Activated CD4-positive, alpha-beta T cell treated with anti-CD3 and anti-CD28 coated beads, Interleukin-2, amount 50 U/mL, for 1 hour (primary cell): ENCODE measurements at regions not wholly inside any gene's neighbourhood (a gene's known extent, or its start where the extent isn't known, plus 50 kb on each side); places are given as distances from the start of the nearest gene placed in this dataset.

ENCODE experiments used
- DNase-seq: peaks from one replicate; pipeline ENCODE4 v3.0.0-alpha.2; 2020

- DNase-seq = no peak
Measured at GRCh38 chrX:110432091-110432905, 73.7 kb downstream of the RTL9 start.

GRCh38 chrX:110432906-110433215 is 74.2 kb downstream of the RTL9 start:
- DNase-seq = no peak

- no peak for DNase-seq
Measured at GRCh38 chrX:110435196-110435595, 76.5 kb downstream of the RTL9 start.

GRCh38 chrX:110436523-110436922 is 77.9 kb downstream of the RTL9 start:
- DNase-seq = no peak

- no peak for DNase-seq
Measured at GRCh38 chrX:110437686-110438085, 79.0 kb downstream of the RTL9 start.

GRCh38 chrX:110440016-110440805 is 81.6 kb downstream of the RTL9 start:
- no peak for DNase-seq

GRCh38 chrX:110442635-110443034 is 84.0 kb downstream of the RTL9 start:
- no peak for DNase-seq

GRCh38 chrX:110444996-110445395 is 86.3 kb downstream of the RTL9 start:
- DNase-seq = no peak

GRCh38 chrX:110448459-110448858 is 89.8 kb downstream of the RTL9 start:
- no peak for DNase-seq

- DNase-seq = no peak
Measured at GRCh38 chrX:110449312-110449711, 90.7 kb downstream of the RTL9 start.

GRCh38 chrX:110450050-110450449 is 91.4 kb downstream of the RTL9 start:
- DNase-seq = peak; percentile 40

- no peak for DNase-seq
Measured at GRCh38 chrX:110454336-110454735, 95.7 kb downstream of the RTL9 start.

GRCh38 chrX:110462957-110463356 is 104.3 kb downstream of the RTL9 start:
- DNase-seq = no peak

- DNase-seq = no peak
Measured at GRCh38 chrX:110466790-110467189, 108.1 kb downstream of the RTL9 start.

GRCh38 chrX:110472265-110472664 is 113.6 kb downstream of the RTL9 start:
- DNase-seq = no peak

- no peak for DNase-seq
Measured at GRCh38 chrX:110477593-110478228, 119.1 kb downstream of the RTL9 start.

- DNase-seq = no peak
Measured at GRCh38 chrX:110491846-110492620, 133.4 kb downstream of the RTL9 start.

- no peak for DNase-seq
Measured at GRCh38 chrX:110504947-110505346, 146.3 kb downstream of the RTL9 start.

GRCh38 chrX:110509755-110510532 is 151.3 kb downstream of the RTL9 start:
- DNase-seq = no peak

- DNase-seq = no peak
Measured at GRCh38 chrX:110511238-110511637, 152.6 kb downstream of the RTL9 start.

GRCh38 chrX:110512341-110512740 is 153.7 kb downstream of the RTL9 start:
- DNase-seq = no peak

GRCh38 chrX:110514509-110514908 is 155.9 kb downstream of the RTL9 start:
- no peak for DNase-seq
